GM21526 (cell line): ENCODE measurements at regions not wholly inside any gene's neighbourhood (a gene's known extent, or its start where the extent isn't known, plus 50 kb on each side); places are given as distances from the start of the nearest gene placed in this dataset.

Experiments used
- ATAC-seq: cut with Tn5 transposase; IDR thresholded peaks from one replicate; pipeline ENCODE4 v1.9.1; 2021; ENCODE audit warnings: moderate library complexity; ENCODE audit not compliant: unreplicated experiment, low FRiP score

- ATAC-seq = no peak
These were observed 376.3 kb upstream of the LCORL start for GRCh38 chr4:18397681-18398390.

- ATAC-seq = no peak
These were observed 373.1 kb upstream of the LCORL start for GRCh38 chr4:18394656-18395055.

- ATAC-seq = no peak
These were observed 369.8 kb upstream of the LCORL start for GRCh38 chr4:18391354-18391728.

DNA sequence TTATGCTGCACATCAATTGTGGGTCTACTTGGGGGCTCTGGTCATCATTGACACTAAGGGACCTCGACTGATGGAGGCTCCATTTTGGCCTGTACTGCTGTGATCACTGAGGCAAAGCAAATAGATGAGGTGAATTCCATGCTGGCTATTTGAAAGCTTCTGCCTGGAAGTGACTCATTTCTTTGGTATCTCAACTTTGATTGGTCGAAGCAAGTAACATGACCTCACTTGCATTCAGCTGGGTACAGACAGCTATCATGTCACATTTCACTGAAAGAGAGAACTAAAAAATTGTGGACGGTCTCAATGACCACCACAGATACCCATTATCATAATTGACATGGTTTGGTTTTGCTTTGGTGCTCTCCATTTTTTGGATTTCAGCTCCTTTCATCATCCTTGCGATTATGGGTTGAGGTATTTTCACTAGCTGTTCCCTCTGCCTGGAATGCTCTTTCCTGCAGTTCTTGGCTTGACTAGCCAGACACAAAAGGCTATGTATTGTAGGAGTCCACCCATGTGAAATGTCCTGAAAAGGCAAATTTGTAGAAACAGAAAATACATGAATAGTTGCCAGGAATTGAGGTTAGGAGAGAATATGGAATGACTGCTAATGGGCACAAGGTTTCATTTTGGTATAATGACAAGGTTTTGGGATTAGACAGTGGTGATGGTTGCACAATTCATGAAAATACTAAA, 369.2 kb upstream of the LCORL start:
- ATAC-seq = no peak

- ATAC-seq = no peak
These were observed 367.6 kb upstream of the LCORL start for GRCh38 chr4:18389115-18389514.

DNA sequence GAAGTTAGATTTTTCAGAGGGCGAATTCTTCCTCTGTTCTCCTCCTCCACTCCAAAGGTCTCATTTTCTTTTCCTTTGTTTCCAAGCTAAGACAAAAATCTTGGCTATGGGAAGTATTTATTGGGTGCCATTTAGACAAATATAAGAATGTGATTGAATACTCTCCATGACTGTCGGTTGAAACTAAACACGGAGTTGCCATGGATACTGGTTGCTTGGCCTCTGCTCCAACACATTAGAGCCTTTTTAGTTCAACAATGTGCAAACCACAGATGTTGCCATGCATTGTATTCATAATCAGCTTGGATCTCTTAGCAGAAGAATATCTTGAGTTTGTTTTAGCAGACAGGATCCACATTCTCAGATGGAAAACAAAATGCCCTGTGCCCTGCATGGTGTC, 366.5 kb upstream of the LCORL start:
- no peak for ATAC-seq

DNA sequence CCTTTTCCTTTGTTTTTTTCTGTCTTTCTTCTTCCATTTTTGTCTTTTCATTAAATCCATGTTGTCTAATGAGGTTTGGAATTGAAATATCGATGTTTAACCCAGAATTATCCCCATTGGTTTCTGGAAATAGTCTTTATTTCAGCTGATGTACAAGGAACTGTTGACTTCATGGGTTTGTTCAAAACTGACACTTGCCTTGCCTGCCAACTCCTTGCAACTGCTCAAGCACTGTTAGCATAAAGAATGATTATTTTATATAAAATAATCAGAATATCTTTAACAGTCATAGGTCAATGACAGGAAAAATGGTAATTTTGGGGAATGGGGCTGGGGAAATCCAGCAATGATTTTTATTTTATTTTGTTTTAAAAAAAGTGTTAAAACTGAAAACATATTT, 359.6 kb upstream of the LCORL start:
- ATAC-seq = no peak

- no peak for ATAC-seq
These were observed 348.0 kb upstream of the LCORL start for GRCh38 chr4:18369561-18369960.

DNA sequence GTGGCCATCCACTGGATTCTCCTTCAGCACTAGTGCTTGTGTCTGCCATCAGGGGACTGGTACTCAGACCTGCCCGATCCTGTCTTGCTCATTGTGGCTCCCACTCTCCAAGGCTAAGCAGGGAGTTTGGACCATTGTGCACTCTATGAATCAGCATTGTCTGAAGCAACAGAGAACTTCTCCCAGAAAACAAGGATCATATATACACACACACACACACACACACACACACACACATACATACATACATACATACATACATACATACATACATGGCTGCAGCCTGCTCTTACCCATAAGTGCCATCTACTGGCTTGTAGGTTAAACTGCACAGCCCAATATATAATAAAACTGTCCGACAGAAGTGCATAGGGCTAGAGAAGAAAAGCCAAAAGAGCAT, 345.3 kb upstream of the LCORL start:
- ATAC-seq = no peak

- ATAC-seq = no peak
These were observed 344.6 kb upstream of the LCORL start for GRCh38 chr4:18366136-18366535.

DNA sequence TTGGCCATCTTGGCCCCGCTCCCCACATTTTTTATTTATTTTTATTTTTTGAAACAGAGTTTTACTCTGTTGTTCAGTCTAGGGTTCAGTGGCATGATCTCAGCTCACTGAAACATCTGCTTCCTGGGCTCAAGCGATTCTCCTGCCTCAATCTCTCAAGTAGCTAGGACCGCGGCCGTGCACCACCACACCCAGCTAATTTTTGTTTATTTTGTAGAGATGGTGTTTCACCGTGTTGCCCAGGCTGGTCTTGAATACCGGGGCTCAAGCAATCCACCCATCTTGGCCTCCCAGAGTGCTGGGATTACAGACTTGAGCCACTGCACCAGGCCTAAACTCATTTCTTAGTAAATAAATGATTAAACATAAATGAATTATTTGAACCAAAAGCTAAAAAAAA, 322.0 kb upstream of the LCORL start:
- no peak for ATAC-seq

DNA sequence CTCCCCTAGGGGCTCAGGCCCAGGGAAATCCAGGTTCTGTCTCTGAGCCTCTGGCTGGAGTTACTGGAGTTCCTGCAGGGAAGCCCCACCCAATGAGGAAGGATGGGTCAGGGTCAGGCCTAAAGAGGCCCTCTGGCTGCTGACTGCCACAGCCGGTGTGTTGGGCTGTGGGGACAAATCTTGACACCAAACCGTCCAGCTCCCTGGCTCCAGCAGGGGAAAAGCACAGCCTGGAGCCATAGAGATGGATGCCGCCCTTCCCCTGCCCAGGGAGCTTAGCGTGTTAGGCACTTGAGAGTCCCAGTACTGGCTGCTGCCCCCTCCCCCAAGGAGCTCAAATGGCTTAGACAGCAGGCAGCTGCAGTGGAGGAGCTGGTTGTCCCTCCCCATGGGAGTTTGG, 321.3 kb upstream of the LCORL start:
- ATAC-seq = no peak

GRCh38 chr4:18321956-18322530, 300.5 kb upstream of the LCORL start:
- ATAC-seq = no peak

GRCh38 chr4:18319431-18319830, 297.9 kb upstream of the LCORL start:
- no peak for ATAC-seq

DNA sequence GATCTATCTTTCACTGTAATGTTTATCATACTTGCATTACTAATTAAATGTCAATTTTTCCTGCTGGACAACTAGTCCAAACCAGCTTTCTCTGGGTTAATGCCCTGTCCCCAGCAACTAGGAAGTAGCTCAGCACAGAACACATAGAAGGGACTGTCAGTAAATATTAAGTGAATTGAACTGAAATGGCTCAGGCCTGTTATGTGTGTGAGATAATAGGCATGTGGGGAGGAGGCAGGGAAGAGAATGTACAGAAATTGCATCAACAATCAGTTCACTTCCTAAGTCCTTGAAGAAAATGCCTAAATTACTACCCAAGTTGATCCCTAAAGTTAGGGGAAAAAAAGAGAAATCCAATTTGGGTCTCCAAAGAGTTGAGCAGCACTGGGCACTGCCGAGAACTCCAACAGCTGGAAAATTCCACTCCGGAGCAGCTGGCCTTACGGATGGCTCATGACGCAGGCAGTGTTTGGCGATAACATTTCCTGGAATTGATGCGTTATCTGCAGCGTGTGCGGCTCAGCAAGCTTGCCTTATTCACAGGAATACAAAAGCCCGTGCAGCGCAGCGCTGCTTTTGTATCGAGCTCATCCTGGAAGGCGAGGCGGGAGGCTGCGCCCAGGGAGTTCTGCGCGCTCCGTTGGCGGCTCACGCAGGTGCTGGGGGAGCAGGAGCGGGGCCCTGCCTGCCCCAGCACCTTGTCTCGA, 297.3 kb upstream of the LCORL start:
- no peak for ATAC-seq

GRCh38 chr4:18314731-18315130, 293.2 kb upstream of the LCORL start:
- no peak for ATAC-seq

GRCh38 chr4:18297684-18298083, 276.1 kb upstream of the LCORL start:
- ATAC-seq = no peak

GRCh38 chr4:18296411-18296810, 274.9 kb upstream of the LCORL start:
- no peak for ATAC-seq

- ATAC-seq = no peak
These were observed 273.3 kb upstream of the LCORL start for GRCh38 chr4:18294846-18295245.

DNA sequence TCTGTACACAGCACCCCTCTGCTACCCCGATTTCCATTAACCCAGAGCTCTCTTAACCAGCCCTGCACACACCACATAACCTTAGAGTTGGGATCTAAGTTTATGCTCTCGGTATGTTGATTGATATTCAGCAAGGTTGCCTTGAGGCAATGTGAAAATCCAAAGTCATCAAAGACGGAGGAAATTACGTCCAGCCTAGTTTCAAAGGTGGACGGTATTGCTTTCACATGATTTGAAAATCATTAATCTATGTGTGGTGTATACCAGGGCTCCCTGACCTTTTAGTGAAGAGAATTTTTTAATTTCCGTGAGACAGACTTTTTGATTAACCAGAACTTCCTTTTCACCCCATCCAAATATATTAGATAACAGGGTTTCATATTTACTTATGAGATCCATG, 272.5 kb upstream of the LCORL start:
- no peak for ATAC-seq

GRCh38 chr4:18292411-18292810, 270.9 kb upstream of the LCORL start:
- ATAC-seq = no peak
